Muscle of leg (tissue), 3 donors: ENCODE measurements at regions not wholly inside any gene's neighbourhood (a gene's known extent, or its start where the extent isn't known, plus 50 kb on each side); places are given as distances from the start of the nearest gene placed in this dataset.

Source experiments
- DNase-seq: peaks from one replicate; pipeline ENCODE4 v3.0.0; 2013
- H3K27ac ChIP-seq: one replicate; pipeline ENCODE4 v1.5.1; 2013; ENCODE audit warnings: mild to moderate bottlenecking, low read length, control low read depth
- H3K27me3 ChIP-seq: one replicate; pipeline ENCODE4 v1.6.1; 2013; ENCODE audit warnings: low read length; ENCODE audit not compliant: control insufficient read depth, insufficient read depth
- H3K36me3 ChIP-seq: one replicate; pipeline ENCODE4 v1.6.1; 2013; ENCODE audit warnings: low read length; ENCODE audit not compliant: control insufficient read depth, insufficient read depth
- H3K4me1 ChIP-seq: one replicate; pipeline ENCODE4 v1.6.1; 2013; ENCODE audit warnings: low read length; ENCODE audit not compliant: control insufficient read depth, insufficient read depth
- H3K4me3 ChIP-seq: one replicate; pipeline ENCODE4 v1.5.1; 2013; ENCODE audit warnings: low read length, control low read depth
- H3K9me3 ChIP-seq: replicated peaks from 2 replicates; pipeline ENCODE4 v1.6.1; 2013; ENCODE audit warnings: low read depth, low read length; ENCODE audit not compliant: control insufficient read depth
- WGBS: methylation state at CpG from one replicate; pipeline ENCODE4 v1.1.5; 2013; ENCODE audit warnings: missing lambda C conversion rate; ENCODE audit not compliant: insufficient coverage; 5-methylcytosine and 5-hydroxymethylcytosine counted together

DNA sequence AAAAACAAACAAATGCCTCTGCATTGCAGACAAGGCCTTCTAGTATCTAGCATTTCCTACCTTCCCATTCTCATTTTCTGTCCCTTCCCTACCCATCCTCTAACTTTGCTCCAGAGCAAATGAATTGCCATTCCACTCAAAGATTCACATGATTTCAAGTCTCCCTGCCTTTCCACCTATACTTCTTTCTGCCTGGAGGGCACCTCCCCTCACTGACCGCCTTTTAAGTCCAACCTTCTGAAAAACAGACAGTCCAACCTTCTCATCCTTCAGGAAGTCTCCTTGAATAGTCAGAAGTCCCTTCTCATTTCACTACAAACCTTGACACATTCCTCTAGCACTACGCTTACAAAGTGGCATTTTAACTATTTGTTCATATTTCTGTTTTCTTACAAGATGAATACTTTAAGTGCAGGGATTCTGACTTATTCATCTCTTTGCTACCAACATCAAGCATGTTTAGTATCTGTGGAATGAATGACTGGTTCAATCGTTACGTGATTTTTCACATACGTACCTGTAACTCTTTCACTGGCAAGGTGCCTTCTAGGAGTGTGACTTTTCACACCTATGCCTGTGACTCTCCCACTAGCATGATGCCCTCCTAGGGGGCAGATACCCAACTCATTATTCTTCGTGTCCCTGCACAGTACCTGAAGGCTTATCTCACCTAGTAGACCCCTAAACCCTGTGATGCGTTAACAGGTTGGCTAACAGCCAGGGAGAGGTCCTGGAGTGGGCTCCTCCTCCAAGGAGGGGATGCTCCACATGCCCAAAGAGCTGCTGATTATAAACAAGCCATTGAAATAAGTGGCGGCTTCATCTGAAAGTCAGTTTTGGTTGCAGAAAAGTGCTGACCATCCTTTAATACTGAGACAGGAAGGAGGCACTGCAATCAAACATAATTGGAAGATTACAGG is 356.2 kb downstream of the MYCN start:
- Histone ChIP-seq H3K36me3 (no peaks in the 10 kb centered on the region), H3K27ac (no peak overlapping the region), H3K27me3 (peaks cover 5% of the 10 kb centered on the region), H3K4me3 (no peak overlapping the region), H3K4me1 (no peaks in the 10 kb centered on the region), H3K9me3 (no peaks in the 10 kb centered on the region)
- DNase-seq = no peak
- WGBS = 82% methylated on average over 5 of the region's 8 CpGs

DNA sequence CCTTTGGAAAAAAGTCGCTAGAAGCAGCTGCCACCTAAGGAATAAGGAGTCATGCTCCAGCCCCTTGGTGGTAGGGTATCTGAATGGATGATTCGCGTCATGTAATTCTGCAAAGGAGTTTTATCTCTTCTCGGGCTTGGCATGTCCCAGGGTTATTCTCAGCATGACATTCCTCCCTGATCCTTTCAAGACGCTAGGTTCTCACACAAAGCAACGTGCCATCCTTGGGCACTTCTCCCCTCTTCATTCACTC is 355.6 kb downstream of the MYCN start:
- Histone ChIP-seq H3K4me1 (no peaks in the 10 kb centered on the region), H3K36me3 (no peaks in the 10 kb centered on the region), H3K4me3 (no peak overlapping the region), H3K9me3 (no peaks in the 10 kb centered on the region), H3K27me3 (peaks cover 7% of the 10 kb centered on the region), H3K27ac (no peak overlapping the region)
- no peak for DNase-seq
- 88% methylated on average over 5 of the region's 6 CpGs for WGBS

DNA sequence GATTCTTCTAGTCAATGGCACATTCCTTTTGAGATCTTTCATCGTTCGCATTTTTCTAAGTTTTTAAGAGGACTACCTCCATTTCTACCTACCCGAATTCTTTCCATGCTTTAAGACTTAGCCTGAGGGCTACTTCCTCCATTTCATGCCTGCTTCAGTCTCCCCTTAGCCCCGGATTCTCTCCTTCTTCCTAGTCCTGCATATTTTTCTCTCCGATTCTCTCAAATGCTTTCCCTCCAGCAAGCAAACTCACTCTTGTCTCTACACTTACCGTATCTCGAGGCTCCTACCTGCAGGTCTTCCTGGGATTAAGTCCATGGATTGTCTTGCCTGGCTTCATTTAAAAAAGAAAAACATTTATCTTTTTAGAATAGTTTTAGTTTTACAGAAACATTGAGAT is 354.4 kb downstream of the MYCN start:
- WGBS = 90% methylated on average over 5 of the region's 7 CpGs
- Histone ChIP-seq H3K27me3 (peaks cover 9% of the 10 kb centered on the region), H3K4me1 (no peaks in the 10 kb centered on the region), H3K36me3 (no peaks in the 10 kb centered on the region), H3K9me3 (no peaks in the 10 kb centered on the region), H3K27ac (no peak overlapping the region), H3K4me3 (no peak overlapping the region)
- DNase-seq = no peak

DNA sequence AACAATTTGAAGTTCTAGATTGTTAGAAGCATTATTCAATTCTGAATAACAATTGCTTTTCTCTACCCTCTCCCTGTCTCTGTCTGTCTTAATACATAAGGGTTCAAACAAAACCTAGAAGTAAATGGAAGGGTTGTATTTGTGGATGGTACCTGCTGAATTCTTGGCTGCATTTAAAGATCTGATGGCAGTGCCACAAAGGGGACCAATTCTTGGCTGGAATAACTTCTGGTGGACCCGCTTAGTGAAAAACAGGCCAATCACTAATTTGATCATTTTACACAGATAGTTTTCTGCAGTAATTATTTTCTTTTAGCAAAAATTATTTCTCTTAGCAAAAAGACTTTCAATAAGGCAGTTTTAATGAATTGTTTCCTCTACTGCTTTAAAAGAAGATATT is 353.5 kb downstream of the MYCN start:
- Histone ChIP-seq H3K4me1 (no peaks in the 10 kb centered on the region), H3K27ac (no peak overlapping the region), H3K4me3 (no peak overlapping the region), H3K27me3 (peaks cover 9% of the 10 kb centered on the region), H3K9me3 (no peaks in the 10 kb centered on the region), H3K36me3 (no peaks in the 10 kb centered on the region)
- WGBS = no CpG with 5 or more reads among the region's 1 CpG
- no peak for DNase-seq

DNA sequence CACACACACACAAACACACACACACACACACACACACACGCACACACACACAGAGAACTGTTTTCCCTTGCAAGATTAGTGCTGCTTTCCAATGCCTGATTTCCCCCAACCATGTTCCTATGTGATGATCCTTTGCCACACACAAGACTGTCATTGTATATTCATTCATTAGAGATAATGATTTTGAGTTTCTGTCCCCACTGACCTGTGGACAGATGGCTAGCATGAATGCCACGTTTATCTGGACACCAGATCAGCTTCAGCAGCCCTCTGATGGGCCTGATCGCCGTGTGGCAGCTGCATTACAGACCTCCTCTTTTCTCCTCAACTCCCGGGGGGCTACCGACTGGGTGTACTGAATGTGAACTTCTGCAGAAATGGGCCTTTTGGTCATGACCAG is 353.0 kb downstream of the MYCN start:
- H3K27ac ChIP-seq = no peak overlapping the region
- peaks cover 9% of the 10 kb centered on the region for H3K27me3 ChIP-seq
- no peaks in the 10 kb centered on the region for H3K4me1 ChIP-seq
- 19% methylated on average over 3 of the region's 6 CpGs for WGBS
- DNase-seq = no peak
- no peak overlapping the region for H3K4me3 ChIP-seq
- no peaks in the 10 kb centered on the region for H3K36me3 ChIP-seq
- no peaks in the 10 kb centered on the region for H3K9me3 ChIP-seq

DNA sequence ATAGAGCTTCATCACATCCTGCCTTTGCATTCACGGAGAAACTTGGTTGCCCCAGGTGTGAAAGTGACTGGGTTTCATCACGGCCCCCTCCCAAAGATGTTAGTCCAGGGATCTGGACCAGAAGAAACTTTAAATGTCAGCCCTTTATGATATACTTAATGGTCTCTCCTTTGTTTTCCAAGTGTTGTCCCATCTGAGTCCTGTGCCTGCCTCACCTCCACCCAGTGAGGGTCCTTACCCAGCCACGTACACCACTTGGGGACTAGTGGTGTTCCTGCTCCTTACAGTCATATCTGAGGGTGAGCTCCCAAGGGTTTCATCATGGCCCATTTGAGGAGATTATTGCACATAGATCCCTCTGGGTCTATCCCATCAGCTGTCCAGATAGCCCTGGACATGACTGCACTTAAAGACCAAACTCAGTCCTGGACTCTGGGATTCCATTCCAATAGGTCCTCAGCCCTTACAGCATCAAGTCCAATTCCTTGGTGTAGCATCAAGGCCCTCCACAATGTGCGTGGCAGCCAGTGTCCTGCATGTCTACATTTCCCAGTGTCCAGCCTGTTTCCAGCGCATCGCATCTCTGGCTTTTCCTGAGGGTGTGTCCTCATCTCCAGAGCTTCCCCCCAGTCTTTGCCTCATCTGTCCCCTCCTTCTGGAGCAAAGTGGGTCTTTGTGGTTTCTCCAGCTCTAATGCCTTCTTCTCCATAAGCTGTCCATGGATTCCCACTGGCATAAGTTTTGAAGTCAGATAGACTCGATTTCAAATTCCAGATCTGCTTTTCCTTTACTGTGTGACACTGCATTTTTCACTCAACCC is 351.6 kb downstream of the MYCN start:
- no peak for DNase-seq
- H3K36me3 ChIP-seq = no peaks in the 10 kb centered on the region
- WGBS = 90% methylated on average over 6 of the region's 7 CpGs
- no peaks in the 10 kb centered on the region for H3K4me1 ChIP-seq
- peaks cover 9% of the 10 kb centered on the region for H3K27me3 ChIP-seq
- no peak overlapping the region for H3K4me3 ChIP-seq
- no peaks in the 10 kb centered on the region for H3K9me3 ChIP-seq
- H3K27ac ChIP-seq = no peak overlapping the region

DNA sequence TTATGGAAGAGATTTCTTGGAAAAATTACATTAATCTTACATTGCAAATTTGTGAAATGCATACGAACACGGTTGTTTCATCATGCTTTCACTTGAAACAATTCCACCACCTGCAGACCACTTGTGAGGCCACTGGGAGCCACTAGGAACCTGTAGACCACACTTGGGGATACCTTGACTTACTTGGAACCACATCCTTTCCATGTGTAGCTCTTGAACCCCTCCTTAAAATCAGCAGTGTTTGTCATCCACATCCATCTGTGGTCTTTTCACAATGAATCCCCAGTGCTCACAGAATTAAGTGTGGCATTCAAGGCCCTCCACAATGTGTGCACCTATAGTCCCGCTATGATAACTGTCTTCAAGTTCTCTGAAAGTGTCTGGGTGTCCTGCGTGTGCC is 350.9 kb downstream of the MYCN start:
- H3K27ac ChIP-seq = no peak overlapping the region
- WGBS = 79% methylated on average over 3 of the region's 4 CpGs
- H3K36me3 ChIP-seq = no peaks in the 10 kb centered on the region

DNA sequence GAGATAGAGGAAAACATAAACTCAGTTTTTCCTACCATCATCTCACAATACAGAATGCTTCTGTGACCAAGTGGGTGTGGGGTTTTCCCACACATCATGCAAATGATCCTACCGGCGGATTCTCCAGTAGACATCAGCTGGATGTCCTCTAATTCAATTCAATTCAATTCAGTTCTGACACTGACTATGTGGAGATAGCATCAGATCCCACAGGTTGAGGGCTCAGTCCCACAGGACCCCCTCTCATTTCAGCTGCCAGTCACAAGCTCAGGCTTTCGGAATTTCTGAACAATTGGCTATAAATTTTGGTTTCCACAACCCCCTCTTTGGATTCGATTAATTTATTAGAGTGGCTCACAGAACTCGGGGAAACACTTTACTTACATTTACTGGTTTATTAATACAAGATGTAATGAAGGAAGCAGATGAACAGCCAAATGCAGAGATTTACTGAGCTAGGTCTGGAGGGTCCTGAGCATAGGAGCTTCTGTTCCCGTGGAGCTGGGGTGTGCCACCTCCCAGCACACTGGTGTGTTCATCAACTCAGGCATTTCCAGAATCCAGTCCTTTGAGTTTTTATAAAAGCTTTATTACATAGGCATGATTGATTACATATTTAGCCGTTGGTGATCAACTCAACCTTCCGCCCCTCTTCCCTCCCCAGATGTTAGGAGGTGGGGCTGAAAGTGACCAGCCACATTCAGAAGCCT is 350.1 kb downstream of the MYCN start:
- Histone ChIP-seq H3K27ac (no peak overlapping the region), H3K9me3 (no peaks in the 10 kb centered on the region), H3K4me3 (no peak overlapping the region), H3K4me1 (no peaks in the 10 kb centered on the region), H3K36me3 (no peaks in the 10 kb centered on the region), H3K27me3 (peaks cover 9% of the 10 kb centered on the region)
- 79% methylated on average over 2 of the region's 8 CpGs for WGBS
- no peak for DNase-seq

More for the DNA sequence above, 350.9 kb downstream of the MYCN start:
- Histone ChIP-seq H3K4me1 (no peaks in the 10 kb centered on the region), H3K4me3 (no peak overlapping the region), H3K9me3 (no peaks in the 10 kb centered on the region), H3K27me3 (peaks cover 9% of the 10 kb centered on the region)
- DNase-seq = no peak

DNA sequence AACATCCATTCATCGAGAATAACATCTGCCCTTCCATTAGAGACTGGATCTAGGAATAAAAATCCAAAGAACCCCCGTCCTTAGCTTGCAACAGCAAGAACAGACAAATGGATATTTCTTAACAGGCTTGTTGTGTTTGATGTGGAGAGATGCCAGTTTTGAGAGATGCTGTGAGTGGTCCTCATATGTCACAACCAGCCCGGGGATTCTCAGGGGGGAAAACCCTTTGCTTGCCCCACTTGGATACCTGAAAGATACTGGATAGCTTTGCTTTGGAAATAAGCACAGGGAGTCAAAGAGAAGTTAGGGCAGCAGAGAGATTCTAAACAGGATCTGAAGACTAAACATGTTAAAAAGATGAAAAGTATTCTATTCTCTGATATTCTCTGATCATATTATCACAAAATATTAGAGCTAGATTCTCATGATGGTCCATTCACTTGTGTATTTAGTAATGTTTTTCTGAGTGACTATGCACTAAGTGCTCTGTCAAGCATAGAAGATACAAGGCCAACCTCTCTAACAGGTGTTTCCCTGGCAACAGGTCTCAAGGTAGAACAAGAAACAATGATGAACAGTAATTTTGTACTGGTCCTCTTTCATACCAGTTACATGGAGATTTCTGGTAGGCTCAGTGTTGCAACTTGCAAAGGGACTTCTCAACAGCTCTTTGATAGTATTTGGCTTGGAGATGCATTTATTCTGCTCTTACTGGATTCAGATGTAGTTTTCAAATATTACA is 348.2 kb downstream of the MYCN start:
- DNase-seq = no peak
- WGBS = 80% methylated on average over 1 of the region's 3 CpGs
- H3K4me3 ChIP-seq = no peak overlapping the region
- peaks cover 9% of the 10 kb centered on the region for H3K27me3 ChIP-seq
- no peaks in the 10 kb centered on the region for H3K4me1 ChIP-seq
- H3K9me3 ChIP-seq = no peaks in the 10 kb centered on the region
- no peak overlapping the region for H3K27ac ChIP-seq
- H3K36me3 ChIP-seq = no peaks in the 10 kb centered on the region
